GM20000 (cell line): ENCODE measurements at regions not wholly inside any gene's neighbourhood (a gene's known extent, or its start where the extent isn't known, plus 50 kb on each side); places are given as distances from the start of the nearest gene placed in this dataset.

Experiments
- DNase-seq: peaks from one replicate; pipeline ENCODE4 v3.0.0; 2012; ENCODE audit warnings: low spot score
- CTCF ChIP-seq: IDR thresholded peaks from 2 replicates; pipeline ENCODE4 v1.5.1; 2012; ENCODE audit warnings: mild to moderate bottlenecking, control low read depth; ENCODE audit errors: extremely low read depth, missing control alignments

- no peak for TF ChIP-seq CTCF
- no peak for DNase-seq
Measured at GRCh38 chr4:34245276-34245675, 1999.0 kb downstream of the ARAP2 start.

- no peak for DNase-seq
- no peak for TF ChIP-seq CTCF
Measured at GRCh38 chr4:34250562-34250961, 1993.8 kb downstream of the ARAP2 start.

- no peak for TF ChIP-seq CTCF
- no peak for DNase-seq
Measured at GRCh38 chr4:34253239-34253638, 1991.1 kb downstream of the ARAP2 start.

GRCh38 chr4:34258176-34258575 is 1986.1 kb downstream of the ARAP2 start:
- no peak for TF ChIP-seq CTCF
- no peak for DNase-seq

DNA sequence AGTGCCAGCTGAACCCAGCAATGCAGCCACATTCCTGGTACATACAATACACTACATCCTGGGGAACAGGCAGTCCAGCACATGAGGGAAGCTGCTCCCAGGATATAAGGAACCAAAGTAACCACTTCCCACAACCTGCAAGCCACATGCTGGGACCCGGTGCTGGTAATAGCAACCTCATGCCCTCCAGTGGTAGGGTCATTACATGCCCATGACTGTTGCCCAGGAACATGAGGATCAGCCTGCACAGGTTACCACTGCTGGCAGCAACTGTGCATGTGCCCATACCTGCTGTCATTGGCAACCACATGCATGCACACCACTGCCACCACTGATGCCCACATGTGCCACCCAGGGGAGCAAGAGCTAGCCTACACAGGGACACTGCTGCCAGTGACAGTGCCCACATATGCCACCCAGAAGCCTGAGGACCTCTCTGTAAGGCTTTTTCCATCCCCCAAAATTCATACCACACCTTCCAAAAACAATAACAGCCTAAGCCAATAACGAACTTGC is 1982.5 kb downstream of the ARAP2 start:
- no peak for DNase-seq
- TF ChIP-seq CTCF = no peak

- no peak for DNase-seq
- TF ChIP-seq CTCF = no peak
Measured at GRCh38 chr4:34269613-34270012, 1974.7 kb downstream of the ARAP2 start.

- TF ChIP-seq CTCF = no peak
Measured at GRCh38 chr4:34271479-34272355, 1972.6 kb downstream of the ARAP2 start.

More at GRCh38 chr4:34271479-34272355, 1972.6 kb downstream of the ARAP2 start:
- DNase-seq = no peak
